EL (cell line): ENCODE measurements at regions not wholly inside any gene's neighbourhood (a gene's known extent, or its start where the extent isn't known, plus 50 kb on each side); places are given as distances from the start of the nearest gene placed in this dataset.

Source experiments
- DNase-seq: peaks from one replicate; pipeline ENCODE4 v3.0.0-alpha.2; 2016

DNA sequence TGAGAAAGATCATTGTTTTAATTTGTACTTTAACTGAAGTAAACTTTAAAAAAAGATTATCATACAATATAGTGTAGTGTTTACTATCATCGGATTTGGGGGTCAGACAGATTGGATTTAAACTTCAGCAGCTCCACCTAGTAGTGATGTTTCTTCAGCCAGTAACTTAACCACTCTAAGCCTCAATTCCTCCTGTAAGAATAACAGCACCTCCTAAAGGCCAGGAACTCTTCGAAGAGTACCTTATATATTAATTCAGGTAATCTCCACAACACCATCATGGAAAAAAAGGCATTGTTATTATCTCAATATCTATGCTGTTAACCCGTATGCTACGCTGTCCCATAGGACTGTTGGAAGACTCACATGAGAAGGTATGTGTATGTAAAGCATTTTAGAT lies 69.0 kb upstream of the DLGAP1 start:
- no peak for DNase-seq

DNA sequence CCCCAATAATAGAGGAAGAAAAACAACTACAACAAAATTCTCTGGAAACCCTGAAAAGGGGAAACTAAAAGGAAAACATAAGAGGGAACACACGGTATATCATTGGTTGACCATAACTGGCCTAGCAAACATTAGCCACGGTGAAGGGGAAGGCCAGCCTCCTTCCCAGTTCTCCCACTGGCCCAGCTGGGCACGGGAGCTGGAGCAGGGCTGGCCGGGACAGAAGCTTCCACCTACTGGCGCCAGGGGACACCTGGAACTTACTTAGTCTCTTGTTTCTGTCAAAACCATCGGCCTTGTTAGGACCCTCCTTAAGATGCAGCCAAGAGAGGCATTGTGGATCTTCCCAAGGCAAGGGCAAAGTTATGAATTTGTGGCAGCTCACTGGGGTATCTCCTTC lies 56.1 kb upstream of the DLGAP1 start:
- DNase-seq, result no peak

- DNase-seq, result no peak
Observed at GRCh38 chr18:4510711-4511110, 55.6 kb upstream of the DLGAP1 start.

- DNase-seq, result no peak
Observed at GRCh38 chr18:4510160-4510559, 55.1 kb upstream of the DLGAP1 start.
